Liver (tissue), 8 donors: ENCODE measurements at regions not wholly inside any gene's neighbourhood (a gene's known extent, or its start where the extent isn't known, plus 50 kb on each side); places are given as distances from the start of the nearest gene placed in this dataset.

Experiments used
- DNase-seq: peaks from one replicate; pipeline ENCODE4 v3.0.0-alpha.2; 2017; ENCODE audit warnings: low spot score
- H3K27ac ChIP-seq, 2 donors: one replicate each; pipeline ENCODE4 v1.7.0; 2013; ENCODE audit warnings: inconsistent platforms in 2 of 2, low read length in 2 of 2, control low read depth in 1 of 2, low read depth in 1 of 2, mild to moderate bottlenecking in 1 of 2
- H3K27me3 ChIP-seq, 4 donors: one replicate each; pipeline versions ENCODE4 v1.6.1 to v1.7.0; 2013; ENCODE audit warnings: low read length in 3 of 4, inconsistent platforms in 1 of 4, mild to moderate bottlenecking in 1 of 4, moderate library complexity in 1 of 4; ENCODE audit not compliant: control insufficient read depth in 4 of 4, insufficient read depth in 4 of 4
- H3K36me3 ChIP-seq, 4 donors: one replicate each; pipeline versions ENCODE4 v1.6.1 to v1.7.0; 2013; ENCODE audit warnings: low read length in 3 of 4, mild to moderate bottlenecking in 3 of 4, low read depth in 1 of 4, moderate library complexity in 1 of 4; ENCODE audit not compliant: control insufficient read depth in 4 of 4, insufficient read depth in 3 of 4
- H3K4me1 ChIP-seq, 4 donors: one replicate each; pipeline versions ENCODE4 v1.6.1 to v1.7.0; 2013; ENCODE audit warnings: low read length in 3 of 4, mild to moderate bottlenecking in 3 of 4, moderate library complexity in 1 of 4; ENCODE audit not compliant: control insufficient read depth in 4 of 4, insufficient read depth in 4 of 4
- H3K4me3 ChIP-seq, 3 donors: one replicate each; pipeline versions ENCODE4 v1.6.1 to v1.7.0; 2013; ENCODE audit warnings: low read length in 3 of 3, control low read depth in 1 of 3, low read depth in 1 of 3, mild to moderate bottlenecking in 1 of 3
- H3K9ac ChIP-seq, 2 donors: one replicate each; pipeline ENCODE4 v1.7.0; 2013; ENCODE audit warnings: low read length in 2 of 2, mild to moderate bottlenecking in 2 of 2, moderate library complexity in 2 of 2, control low read depth in 1 of 2, low read depth in 1 of 2
- H3K9me3 ChIP-seq, 4 donors: one replicate each; pipeline versions ENCODE4 v1.6.1 to v1.7.0; 2013; ENCODE audit warnings: low read length in 3 of 4; ENCODE audit not compliant: control insufficient read depth in 4 of 4
- FOXA1 ChIP-seq: IDR thresholded peaks from 2 replicates; pipeline ENCODE4 v1.6.1; 2016; ENCODE audit warnings: antibody characterized with exemption
- FOXA2 ChIP-seq: IDR thresholded peaks from 2 replicates; pipeline ENCODE4 v1.6.1; 2016; ENCODE audit warnings: antibody characterized with exemption
- GABPA ChIP-seq, 2 donors: IDR thresholded peaks in 1 of 2; conservative IDR thresholded peaks in 1 of 2; 2 replicates each; pipeline ENCODE4 v1.6.1; 2016; ENCODE audit warnings: antibody characterized with exemption in 2 of 2, mild to moderate bottlenecking in 1 of 2, moderate library complexity in 1 of 2
- HNF4A ChIP-seq, 2 donors: conservative IDR thresholded peaks; 2 replicates each; pipeline ENCODE4 v1.6.1; 2016; ENCODE audit warnings: antibody characterized with exemption in 2 of 2, mild to moderate bottlenecking in 2 of 2
- HNF4G ChIP-seq: IDR thresholded peaks from 2 replicates; pipeline ENCODE4 v1.6.1; 2016; ENCODE audit warnings: antibody characterized with exemption
- JUND ChIP-seq, 2 donors: IDR thresholded peaks; 2 replicates each; pipeline ENCODE4 v1.6.1; 2016; ENCODE audit warnings: antibody characterized with exemption in 2 of 2
- NR2F2 ChIP-seq: IDR thresholded peaks from 2 replicates; pipeline ENCODE4 v1.6.1; 2016; ENCODE audit warnings: antibody characterized with exemption
- RAD21 ChIP-seq, 2 donors: IDR thresholded peaks; 2 replicates each; pipeline ENCODE4 v1.6.1; 2016; ENCODE audit warnings: antibody characterized with exemption in 2 of 2, mild to moderate bottlenecking in 2 of 2
- RXRA ChIP-seq, 2 donors: IDR thresholded peaks; 2 replicates each; pipeline ENCODE4 v1.6.1; 2017 to 2018; ENCODE audit warnings: antibody characterized with exemption in 2 of 2, mild to moderate bottlenecking in 1 of 2
- SP1 ChIP-seq: IDR thresholded peaks from 2 replicates; pipeline ENCODE4 v1.6.1; 2018; ENCODE audit warnings: antibody characterized with exemption, mild to moderate bottlenecking
- TAF1 ChIP-seq: conservative IDR thresholded peaks from 2 replicates; pipeline ENCODE4 v1.6.1; 2016; ENCODE audit warnings: antibody characterized with exemption, mild to moderate bottlenecking
- YY1 ChIP-seq: IDR thresholded peaks from 2 replicates; pipeline ENCODE4 v1.6.1; 2016; ENCODE audit warnings: antibody characterized with exemption, mild to moderate bottlenecking
- WGBS: extraction: QIAGEN DNeasy Blood & Tissue Kit; methylation state at CpG from one replicate; pipeline ENCODE4 v1.1.7; 2013; 5-methylcytosine and 5-hydroxymethylcytosine counted together
- TF ChIP-seq, protein P1 (sequence below): IDR thresholded peaks from 2 replicates; pipeline ENCODE4 v1.6.1; 2016; ENCODE audit warnings: antibody characterized with exemption
- TF ChIP-seq, protein P2 (sequence below): IDR thresholded peaks from 2 replicates; pipeline ENCODE4 v1.6.1; 2016; ENCODE audit warnings: antibody characterized with exemption, mild to moderate bottlenecking
- TF ChIP-seq, protein P3 (sequence below): IDR thresholded peaks from 2 replicates; pipeline ENCODE4 v1.6.1; 2016; ENCODE audit warnings: antibody characterized with exemption
- TF ChIP-seq, protein P4 (sequence below): IDR thresholded peaks from 2 replicates; pipeline ENCODE4 v1.6.1; 2016; ENCODE audit warnings: antibody characterized with exemption
- TF ChIP-seq, protein P5 (sequence below): fragments of 150-350 bp; IDR thresholded peaks from 2 replicates; pipeline ENCODE4 v1.5.1; 2017; ENCODE audit warnings: improper control_type of control experiment, low read depth, low read length; ENCODE audit not compliant: missing input control
- donor health status: healthy.
- donor health status: healthy.
- donor health status: healthy.
- donor health status: healthy.
- donor health status: healthy.

DNA sequence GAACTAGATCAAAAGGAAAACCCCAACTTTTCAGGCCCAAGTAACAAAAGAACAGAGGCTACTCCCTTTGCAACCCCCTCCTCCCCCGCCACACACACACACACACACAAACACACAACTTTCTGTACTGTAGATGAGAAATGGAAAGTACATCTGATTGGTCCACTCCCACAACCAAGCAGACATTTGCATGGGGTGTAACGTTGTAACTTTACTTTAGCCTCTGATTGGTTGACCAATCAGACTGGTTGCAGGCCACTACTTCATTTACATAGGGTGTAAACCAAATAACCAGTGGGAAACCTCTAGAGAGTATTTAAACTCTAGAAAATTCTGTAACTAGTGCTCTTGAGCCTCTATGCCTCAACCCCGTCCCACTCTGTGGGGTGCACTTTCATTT, 425.5 kb downstream of the GXYLT1 start:
- H3K4me3 ChIP-seq = no peak overlapping the region
- H3K36me3 ChIP-seq = no peaks in the 10 kb centered on the region
- no peaks in the 10 kb centered on the region for H3K27me3 ChIP-seq
- 75% methylated on average over 3 of the region's 3 CpGs for WGBS
- TF ChIP-seq, protein P1, sequence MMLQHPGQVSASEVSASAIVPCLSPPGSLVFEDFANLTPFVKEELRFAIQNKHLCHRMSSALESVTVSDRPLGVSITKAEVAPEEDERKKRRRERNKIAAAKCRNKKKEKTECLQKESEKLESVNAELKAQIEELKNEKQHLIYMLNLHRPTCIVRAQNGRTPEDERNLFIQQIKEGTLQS = no peak
- TF ChIP-seq, protein P2, sequence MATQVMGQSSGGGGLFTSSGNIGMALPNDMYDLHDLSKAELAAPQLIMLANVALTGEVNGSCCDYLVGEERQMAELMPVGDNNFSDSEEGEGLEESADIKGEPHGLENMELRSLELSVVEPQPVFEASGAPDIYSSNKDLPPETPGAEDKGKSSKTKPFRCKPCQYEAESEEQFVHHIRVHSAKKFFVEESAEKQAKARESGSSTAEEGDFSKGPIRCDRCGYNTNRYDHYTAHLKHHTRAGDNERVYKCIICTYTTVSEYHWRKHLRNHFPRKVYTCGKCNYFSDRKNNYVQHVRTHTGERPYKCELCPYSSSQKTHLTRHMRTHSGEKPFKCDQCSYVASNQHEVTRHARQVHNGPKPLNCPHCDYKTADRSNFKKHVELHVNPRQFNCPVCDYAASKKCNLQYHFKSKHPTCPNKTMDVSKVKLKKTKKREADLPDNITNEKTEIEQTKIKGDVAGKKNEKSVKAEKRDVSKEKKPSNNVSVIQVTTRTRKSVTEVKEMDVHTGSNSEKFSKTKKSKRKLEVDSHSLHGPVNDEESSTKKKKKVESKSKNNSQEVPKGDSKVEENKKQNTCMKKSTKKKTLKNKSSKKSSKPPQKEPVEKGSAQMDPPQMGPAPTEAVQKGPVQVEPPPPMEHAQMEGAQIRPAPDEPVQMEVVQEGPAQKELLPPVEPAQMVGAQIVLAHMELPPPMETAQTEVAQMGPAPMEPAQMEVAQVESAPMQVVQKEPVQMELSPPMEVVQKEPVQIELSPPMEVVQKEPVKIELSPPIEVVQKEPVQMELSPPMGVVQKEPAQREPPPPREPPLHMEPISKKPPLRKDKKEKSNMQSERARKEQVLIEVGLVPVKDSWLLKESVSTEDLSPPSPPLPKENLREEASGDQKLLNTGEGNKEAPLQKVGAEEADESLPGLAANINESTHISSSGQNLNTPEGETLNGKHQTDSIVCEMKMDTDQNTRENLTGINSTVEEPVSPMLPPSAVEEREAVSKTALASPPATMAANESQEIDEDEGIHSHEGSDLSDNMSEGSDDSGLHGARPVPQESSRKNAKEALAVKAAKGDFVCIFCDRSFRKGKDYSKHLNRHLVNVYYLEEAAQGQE = no peak
- TF ChIP-seq HNF4A (conservative IDR thresholded peaks at IDR 0.05) (no peak), YY1 (no peak), HNF4G (no peak), RAD21 (IDR thresholded peaks at IDR 0.05) (no peak), RXRA (IDR thresholded peaks at IDR 0.05) (no peak), GABPA (IDR thresholded peaks at IDR 0.05 in 1 of 2, conservative IDR thresholded peaks at IDR 0.05 in 1 of 2) (no peak), FOXA1 (no peak), FOXA2 (no peak), NR2F2 (no peak), TAF1 (no peak), SP1 (no peak)
- TF ChIP-seq, protein P3, sequence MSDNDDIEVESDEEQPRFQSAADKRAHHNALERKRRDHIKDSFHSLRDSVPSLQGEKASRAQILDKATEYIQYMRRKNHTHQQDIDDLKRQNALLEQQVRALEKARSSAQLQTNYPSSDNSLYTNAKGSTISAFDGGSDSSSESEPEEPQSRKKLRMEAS = no peak
- TF ChIP-seq, protein P4, sequence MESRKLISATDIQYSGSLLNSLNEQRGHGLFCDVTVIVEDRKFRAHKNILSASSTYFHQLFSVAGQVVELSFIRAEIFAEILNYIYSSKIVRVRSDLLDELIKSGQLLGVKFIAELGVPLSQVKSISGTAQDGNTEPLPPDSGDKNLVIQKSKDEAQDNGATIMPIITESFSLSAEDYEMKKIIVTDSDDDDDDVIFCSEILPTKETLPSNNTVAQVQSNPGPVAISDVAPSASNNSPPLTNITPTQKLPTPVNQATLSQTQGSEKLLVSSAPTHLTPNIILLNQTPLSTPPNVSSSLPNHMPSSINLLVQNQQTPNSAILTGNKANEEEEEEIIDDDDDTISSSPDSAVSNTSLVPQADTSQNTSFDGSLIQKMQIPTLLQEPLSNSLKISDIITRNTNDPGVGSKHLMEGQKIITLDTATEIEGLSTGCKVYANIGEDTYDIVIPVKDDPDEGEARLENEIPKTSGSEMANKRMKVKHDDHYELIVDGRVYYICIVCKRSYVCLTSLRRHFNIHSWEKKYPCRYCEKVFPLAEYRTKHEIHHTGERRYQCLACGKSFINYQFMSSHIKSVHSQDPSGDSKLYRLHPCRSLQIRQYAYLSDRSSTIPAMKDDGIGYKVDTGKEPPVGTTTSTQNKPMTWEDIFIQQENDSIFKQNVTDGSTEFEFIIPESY = no peak
- no peak for DNase-seq
- H3K9me3 ChIP-seq = no peaks in the 10 kb centered on the region
- no peak overlapping the region for H3K9ac ChIP-seq
- H3K27ac ChIP-seq = no peak overlapping the region
- no peaks in the 10 kb centered on the region for H3K4me1 ChIP-seq

DNA sequence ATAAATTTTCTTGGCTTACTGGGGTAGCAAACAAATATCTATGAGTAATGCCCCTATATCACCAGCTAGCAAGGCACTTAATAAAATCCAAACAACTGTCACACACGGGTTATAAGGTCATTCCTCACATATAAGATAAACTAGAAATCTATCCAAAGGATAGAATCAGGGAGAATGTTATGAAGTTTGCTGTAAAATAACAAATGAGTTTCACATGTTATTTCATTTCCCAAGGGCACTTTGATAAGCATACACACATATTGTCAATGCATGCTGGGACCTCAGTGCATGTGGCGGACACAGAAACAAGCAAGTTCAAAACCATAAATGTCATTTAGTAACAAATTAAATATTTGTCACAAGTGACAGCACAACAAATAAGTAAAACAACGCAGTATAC, 429.4 kb downstream of the GXYLT1 start:
- DNase-seq = no peak
- no peaks in the 10 kb centered on the region for H3K9me3 ChIP-seq
- TF ChIP-seq JUND (IDR thresholded peaks at IDR 0.05) (no peak), NR2F2 (no peak), HNF4A (conservative IDR thresholded peaks at IDR 0.05) (no peak)
- TF ChIP-seq, protein P5, sequence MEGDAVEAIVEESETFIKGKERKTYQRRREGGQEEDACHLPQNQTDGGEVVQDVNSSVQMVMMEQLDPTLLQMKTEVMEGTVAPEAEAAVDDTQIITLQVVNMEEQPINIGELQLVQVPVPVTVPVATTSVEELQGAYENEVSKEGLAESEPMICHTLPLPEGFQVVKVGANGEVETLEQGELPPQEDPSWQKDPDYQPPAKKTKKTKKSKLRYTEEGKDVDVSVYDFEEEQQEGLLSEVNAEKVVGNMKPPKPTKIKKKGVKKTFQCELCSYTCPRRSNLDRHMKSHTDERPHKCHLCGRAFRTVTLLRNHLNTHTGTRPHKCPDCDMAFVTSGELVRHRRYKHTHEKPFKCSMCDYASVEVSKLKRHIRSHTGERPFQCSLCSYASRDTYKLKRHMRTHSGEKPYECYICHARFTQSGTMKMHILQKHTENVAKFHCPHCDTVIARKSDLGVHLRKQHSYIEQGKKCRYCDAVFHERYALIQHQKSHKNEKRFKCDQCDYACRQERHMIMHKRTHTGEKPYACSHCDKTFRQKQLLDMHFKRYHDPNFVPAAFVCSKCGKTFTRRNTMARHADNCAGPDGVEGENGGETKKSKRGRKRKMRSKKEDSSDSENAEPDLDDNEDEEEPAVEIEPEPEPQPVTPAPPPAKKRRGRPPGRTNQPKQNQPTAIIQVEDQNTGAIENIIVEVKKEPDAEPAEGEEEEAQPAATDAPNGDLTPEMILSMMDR = no peak
- H3K4me3 ChIP-seq = no peak overlapping the region
- H3K4me1 ChIP-seq = no peaks in the 10 kb centered on the region
- no peaks in the 10 kb centered on the region for H3K36me3 ChIP-seq
- WGBS = 71% methylated on average over 3 of the region's 3 CpGs
- no peak overlapping the region for H3K9ac ChIP-seq
- H3K27ac ChIP-seq = no peak overlapping the region
- H3K27me3 ChIP-seq = peaks cover 0 to 2% (median 0%) of the 10 kb centered on the region in 4 donors
